ENCODE measurements at regions not wholly inside any gene's neighbourhood (a gene's known extent, or its start where the extent isn't known, plus 50 kb on each side); places are given as distances from the start of the nearest gene placed in this dataset.

- no peak for DNase-seq
These were observed 255.0 kb upstream of the IRX2 start for GRCh38 chr5:3006526-3006925.

DNA sequence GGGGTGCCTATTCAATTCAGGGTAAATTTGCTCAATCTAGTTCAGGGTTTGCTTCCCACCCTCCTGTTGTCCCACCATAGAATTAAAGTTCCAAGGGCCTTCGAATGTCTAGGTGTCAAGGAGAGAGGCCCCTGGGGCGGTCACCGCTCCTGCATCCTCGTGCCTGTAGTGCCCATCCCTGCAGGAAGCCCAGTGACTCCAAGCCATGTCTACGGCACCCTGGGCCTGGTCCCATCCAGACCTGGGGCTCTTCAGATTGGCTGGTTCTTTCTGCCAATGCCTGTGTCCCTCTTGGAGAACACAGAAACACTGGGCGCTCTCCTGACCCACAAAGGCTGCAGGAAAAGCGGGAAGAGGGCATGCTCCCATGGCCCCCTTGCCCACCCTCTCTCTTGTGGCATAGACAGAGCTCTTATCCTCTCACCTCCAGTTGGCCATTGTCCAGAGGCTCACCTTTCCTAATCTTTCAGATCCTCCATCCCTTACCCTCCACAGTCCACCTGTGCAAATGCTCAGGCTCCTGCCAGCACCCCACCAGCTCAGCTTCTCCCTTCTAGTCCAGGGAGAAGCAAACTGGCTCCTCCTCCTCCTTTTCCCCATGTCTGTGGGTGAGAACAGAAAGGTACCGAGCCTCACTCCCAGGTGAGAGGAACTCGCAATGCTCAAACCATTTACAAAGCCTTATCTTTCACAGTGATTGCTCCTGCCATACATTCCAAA lies 253.0 kb upstream of the IRX2 start:
- DNase-seq = no peak

DNA sequence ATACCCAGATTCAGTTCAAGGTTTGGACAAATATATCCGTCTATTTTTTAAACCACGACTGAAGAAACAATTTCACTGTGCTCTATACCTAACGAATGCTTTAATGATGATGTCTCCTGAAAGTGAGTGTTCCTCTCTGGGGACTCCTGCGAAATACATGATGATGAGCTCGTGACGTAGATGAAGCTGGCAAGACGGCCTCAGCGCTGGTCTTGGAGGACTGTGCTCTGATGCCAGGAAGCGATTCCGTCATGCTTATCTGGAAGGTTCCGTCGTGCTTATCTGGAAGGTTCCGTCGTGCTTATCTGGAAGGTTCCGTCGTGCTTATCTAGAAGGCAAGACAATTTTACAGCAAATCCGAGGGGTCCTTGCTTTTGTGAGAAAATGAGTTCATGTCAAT lies 250.8 kb upstream of the IRX2 start:
- no peak for DNase-seq

GRCh38 chr5:3000631-3001030 lies 249.2 kb upstream of the IRX2 start:
- DNase-seq = no peak

DNA sequence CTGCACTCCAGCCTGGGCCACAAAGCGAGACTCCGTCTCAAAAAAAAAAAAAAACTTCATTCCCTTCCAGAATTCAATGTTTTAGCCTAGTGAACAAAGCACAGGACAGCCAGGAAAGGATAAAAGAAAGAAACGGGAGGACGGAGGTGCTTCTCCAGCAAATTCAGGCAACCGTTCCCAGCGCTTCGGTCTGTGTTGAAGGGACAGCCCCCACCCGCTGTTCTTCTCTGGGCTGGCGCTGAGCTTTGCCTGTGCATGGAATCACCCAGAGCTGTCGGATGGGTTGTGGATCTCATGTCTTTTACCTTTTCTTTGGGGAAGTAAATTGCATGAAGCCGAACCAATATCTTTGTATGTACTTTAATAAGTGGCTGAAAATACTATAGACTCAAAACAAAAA lies 248.4 kb upstream of the IRX2 start:
- DNase-seq = no peak

- DNase-seq = no peak
These were observed 246.6 kb upstream of the IRX2 start for GRCh38 chr5:2998106-2998505.

GRCh38 chr5:2997179-2997578 lies 245.7 kb upstream of the IRX2 start:
- no peak for DNase-seq

DNA sequence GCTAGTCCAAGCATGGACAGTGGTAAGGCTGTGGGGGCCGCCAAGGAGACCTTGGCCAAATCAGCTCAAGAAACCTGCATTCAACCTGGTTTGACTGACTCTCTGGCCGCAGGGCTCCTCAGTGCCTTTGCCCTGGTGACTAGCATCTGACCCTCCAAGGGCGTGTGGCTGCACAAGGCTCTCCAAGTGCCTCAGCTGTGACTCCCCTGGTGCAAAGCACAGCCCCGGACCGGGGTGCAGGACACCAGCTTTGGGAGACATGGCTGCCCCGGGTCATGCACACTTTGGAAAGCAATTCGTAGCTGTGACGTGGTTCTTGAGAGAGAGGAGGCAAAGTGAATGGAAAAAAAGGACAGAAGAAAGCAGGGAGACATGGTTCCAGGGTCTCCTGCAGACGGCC lies 245.2 kb upstream of the IRX2 start:
- DNase-seq = no peak

- no peak for DNase-seq
These were observed 244.8 kb upstream of the IRX2 start for GRCh38 chr5:2996248-2996647.

GRCh38 chr5:2995667-2996066 lies 244.2 kb upstream of the IRX2 start:
- DNase-seq = no peak

- DNase-seq = no peak
These were observed 243.6 kb upstream of the IRX2 start for GRCh38 chr5:2995035-2995434.

GRCh38 chr5:2993771-2994170 lies 242.3 kb upstream of the IRX2 start:
- no peak for DNase-seq

- no peak for DNase-seq
These were observed 241.8 kb upstream of the IRX2 start for GRCh38 chr5:2993301-2993700.

DNA sequence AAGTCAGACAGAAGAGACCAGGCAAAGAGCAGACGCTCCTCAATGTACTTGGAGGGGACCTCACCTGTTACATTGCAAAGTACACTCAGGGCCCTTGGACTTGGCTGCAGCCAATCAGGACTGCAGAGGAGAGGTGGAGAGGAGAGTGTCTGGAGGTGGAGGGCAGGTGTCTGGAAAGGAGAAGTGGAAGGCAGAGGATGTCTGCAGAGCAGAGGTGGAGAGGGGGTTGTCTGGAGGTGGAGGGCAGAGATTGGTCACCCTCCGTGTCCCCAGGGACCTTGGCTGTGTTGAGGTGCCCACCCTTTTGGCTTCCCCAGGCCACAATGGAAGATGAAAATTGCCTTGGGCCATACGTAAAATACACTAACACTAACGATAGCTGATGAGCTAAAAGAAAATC lies 241.3 kb upstream of the IRX2 start:
- DNase-seq = no peak

DNA sequence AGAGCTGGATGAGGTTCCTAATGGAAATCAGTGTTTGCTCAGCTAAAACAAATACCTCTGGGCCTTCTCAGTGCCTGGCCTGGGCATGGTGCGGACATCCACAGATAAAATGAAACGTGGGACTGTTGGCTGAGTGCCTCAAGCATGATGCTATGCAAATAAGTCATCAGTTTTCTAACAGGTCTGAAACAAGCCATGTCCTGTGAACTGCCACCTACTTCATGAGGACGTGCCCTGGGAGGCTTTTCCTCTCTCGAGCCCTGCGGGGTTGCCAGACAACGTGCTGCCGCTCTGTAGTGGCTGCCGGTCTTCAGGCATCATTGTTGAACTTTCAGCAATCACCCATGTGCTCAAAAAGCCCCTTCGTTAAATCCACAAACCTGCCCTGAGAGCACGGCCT lies 240.4 kb upstream of the IRX2 start:
- DNase-seq = peak; percentile 82

GRCh38 chr5:2989517-2989916 lies 238.0 kb upstream of the IRX2 start:
- no peak for DNase-seq

GRCh38 chr5:2986301-2986700 lies 234.8 kb upstream of the IRX2 start:
- DNase-seq = no peak

DNA sequence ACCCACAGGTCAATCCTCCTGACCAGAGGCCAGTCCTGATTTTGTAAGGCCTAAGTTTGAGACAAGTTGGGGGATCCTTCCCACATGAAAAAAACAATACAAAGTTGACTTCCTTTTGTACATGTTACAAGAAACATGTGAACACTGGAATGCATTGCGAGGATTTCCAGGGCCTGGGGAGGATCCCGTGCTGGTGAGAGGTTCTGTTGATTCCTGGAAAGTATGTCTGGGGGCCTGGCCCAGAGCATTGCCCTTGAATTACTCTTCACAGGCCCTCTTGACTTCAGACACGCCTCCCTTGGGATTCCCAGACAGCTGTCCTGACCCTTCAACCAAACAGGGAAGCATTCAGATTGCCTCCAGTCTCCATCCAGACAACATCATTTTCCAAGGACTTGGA lies 234.2 kb upstream of the IRX2 start:
- no peak for DNase-seq

GRCh38 chr5:2983583-2984300 lies 232.3 kb upstream of the IRX2 start:
- DNase-seq = no peak

DNA sequence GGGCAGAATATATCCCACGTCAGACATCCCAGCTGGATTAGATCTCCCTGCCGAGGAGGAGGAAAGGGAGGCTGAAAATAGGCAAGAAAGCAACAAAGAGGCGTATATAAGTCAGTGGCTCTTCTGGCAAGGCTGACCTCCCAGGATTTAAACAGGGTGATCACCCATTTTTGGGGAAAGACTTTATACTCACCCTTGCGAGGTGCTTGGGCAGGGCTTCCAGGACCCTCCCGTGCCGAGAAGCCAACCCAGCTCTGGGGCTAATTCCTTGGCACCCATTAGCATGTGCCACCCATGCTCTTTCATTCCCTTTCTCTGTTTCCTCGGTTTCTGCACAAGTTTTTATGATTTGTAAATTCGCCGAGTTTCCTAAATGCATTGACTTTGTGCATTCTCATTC lies 230.2 kb upstream of the IRX2 start:
- DNase-seq = no peak

DNA sequence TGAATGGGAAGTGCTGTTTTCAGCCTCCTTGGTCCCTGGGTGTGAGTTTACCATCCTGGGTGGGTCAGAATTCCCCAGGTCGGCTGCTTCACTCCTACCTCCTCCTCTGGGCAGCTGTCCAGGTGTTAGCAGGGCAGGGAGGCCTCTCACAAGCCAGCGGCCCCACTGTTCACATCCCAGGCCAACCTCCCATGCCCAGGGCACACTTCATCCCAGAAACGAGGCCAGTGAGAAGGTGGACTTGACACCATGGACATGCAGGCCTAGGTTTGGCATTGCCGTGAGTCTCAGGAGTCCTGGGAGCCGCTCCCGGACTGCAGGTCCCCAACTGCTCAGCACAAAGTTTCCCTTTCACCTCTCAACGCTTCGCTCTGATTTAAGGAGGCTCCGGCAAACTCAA lies 229.6 kb upstream of the IRX2 start:
- DNase-seq = no peak

DNA sequence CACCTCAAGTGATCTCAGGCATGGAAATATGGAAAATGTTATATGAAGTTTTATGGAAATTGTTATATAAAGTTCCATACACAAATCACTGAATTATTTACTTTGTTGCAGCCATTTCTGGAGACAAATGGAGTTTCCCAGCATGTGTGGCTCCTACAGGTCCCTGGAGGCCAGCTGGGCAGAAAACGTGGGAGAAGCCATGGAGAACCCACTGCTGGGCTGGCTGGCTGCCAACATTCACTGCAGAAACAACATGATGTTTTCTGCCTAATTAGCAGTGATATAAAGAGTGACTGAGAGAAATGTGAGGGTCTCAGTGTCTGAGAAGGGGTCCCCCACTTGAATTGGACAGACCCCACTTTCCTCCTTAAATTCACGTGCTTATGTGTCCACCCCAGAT lies 208.8 kb upstream of the IRX2 start:
- no peak for DNase-seq

DNA sequence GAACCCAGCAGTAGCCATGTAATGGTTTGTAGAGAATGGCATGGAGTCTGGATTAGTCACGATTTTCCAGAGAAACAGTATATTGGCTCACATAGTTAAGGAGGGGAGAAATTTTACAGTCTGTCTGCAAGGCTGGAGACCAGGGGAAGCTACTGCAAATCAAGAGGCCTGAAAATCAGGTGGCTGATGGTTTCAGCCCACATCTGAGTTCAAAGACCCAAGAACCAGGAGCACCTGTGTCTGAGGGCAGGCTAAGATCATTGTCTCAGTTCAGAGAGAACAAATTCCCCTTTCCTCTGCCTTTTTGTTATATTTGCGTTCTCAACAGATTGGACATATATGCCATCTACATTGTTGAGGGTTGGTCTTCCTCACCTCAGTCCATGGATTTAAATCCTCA lies 207.5 kb upstream of the IRX2 start:
- DNase-seq = no peak

DNA sequence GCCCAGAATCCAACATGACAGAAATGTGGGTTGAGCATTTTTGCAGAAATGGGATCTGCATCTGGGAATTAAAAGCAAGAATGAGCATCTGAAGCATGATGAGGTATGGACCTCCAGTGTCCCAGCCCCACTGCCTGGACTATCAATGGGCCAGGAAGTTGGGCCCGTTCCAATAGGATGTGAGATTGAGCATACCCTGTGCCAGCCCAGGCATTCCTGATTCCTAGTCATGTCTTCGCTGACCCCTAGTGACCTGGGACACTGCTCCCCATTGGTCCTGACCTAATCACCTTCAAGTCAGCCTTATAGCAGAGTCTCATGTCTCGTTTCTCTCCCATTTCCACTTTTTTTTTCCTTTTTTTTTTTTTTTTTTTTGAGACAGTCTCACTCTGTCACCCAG lies 197.4 kb upstream of the IRX2 start:
- no peak for DNase-seq

DNA sequence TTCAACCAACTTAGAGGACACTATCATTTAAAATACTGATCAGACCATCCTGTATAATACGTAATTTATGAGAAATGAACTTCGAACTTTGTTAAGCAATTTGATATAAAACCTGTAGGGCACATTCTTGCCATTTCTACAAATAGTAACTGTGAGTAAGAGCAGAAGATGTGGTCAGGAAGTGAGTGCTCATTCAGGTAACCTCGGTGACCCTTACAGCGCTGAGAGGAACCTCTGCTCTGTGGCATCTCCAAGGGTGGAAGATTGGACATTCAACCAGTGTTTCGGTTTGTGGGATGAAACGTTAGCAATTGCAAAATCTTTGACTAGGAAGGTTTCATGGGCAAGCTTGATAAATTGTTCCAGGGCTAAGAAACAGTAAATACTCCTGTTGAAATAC lies 194.8 kb upstream of the IRX2 start:
- DNase-seq = no peak
